GM12892 (cell line): ENCODE measurements at regions not wholly inside any gene's neighbourhood (a gene's known extent, or its start where the extent isn't known, plus 50 kb on each side); places are given as distances from the start of the nearest gene placed in this dataset.

Experiments
- POLR2A ChIP-seq: IDR thresholded peaks from 2 replicates; pipeline ENCODE4 v1.6.1; 2011; ENCODE audit warnings: low read depth, low read length, control low read depth
- POLR2AphosphoS5 ChIP-seq: IDR thresholded peaks from 2 replicates; pipeline ENCODE4 v1.6.1; 2011; ENCODE audit warnings: low read depth, low read length, control low read depth
- TAF1 ChIP-seq: IDR thresholded peaks from 2 replicates; pipeline ENCODE4 v1.6.1; 2011; ENCODE audit warnings: low read depth, mild to moderate bottlenecking, control low read depth, low read length, borderline replicate concordance

GRCh38 chr16:72620853-72621252 lies 427.1 kb downstream of the ZFHX3 start:
- no peak for TF ChIP-seq POLR2AphosphoS5
- TF ChIP-seq POLR2A, result no peak
- no peak for TF ChIP-seq TAF1
